GM13977 (cell line): ENCODE measurements at regions not wholly inside any gene's neighbourhood (a gene's known extent, or its start where the extent isn't known, plus 50 kb on each side); places are given as distances from the start of the nearest gene placed in this dataset.

Source experiments
- DNase-seq: peaks from one replicate; pipeline ENCODE4 v3.0.0; 2012; ENCODE audit warnings: low spot score
- in situ Hi-C: fragments of 300-500 bp; cut with MboI; formaldehyde crosslinking; loops from one replicate; pipeline ENCODE4 v1.12.0; 2022; ENCODE audit warnings: low sequenced_read_pairs, low pct_unique_long_range_greater_than_20kb, mixed read lengths, inconsistent platforms; ENCODE audit not compliant: unreplicated experiment
- TF ChIP-seq, protein P1 (sequence below): IDR thresholded peaks from 2 replicates; pipeline ENCODE4 v1.5.1; 2012; ENCODE audit warnings: mild to moderate bottlenecking, control low read depth; ENCODE audit not compliant: insufficient read depth; ENCODE audit errors: extremely low read depth, missing control alignments

DNA sequence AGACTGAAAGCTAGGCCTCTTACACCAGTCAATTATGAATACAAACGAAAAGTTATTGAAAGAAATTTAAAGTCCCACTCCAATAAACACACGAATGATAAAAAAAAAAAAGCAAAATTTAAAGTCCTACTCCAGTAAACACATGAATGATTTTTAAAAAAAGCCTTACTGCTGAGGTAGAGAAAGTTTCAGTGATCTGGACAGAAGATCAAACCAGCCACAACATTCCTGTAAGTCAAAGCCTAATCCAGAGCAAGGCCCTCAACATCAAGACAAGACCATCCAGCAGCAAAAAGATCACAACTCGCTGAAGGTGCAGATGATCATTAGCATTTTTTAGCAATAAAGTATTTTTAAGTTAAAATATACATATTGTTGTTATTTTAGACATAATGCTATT, 95.6 kb upstream of the LIPC start:
- in situ Hi-C loops: no loop called here
- TF ChIP-seq, protein P1, sequence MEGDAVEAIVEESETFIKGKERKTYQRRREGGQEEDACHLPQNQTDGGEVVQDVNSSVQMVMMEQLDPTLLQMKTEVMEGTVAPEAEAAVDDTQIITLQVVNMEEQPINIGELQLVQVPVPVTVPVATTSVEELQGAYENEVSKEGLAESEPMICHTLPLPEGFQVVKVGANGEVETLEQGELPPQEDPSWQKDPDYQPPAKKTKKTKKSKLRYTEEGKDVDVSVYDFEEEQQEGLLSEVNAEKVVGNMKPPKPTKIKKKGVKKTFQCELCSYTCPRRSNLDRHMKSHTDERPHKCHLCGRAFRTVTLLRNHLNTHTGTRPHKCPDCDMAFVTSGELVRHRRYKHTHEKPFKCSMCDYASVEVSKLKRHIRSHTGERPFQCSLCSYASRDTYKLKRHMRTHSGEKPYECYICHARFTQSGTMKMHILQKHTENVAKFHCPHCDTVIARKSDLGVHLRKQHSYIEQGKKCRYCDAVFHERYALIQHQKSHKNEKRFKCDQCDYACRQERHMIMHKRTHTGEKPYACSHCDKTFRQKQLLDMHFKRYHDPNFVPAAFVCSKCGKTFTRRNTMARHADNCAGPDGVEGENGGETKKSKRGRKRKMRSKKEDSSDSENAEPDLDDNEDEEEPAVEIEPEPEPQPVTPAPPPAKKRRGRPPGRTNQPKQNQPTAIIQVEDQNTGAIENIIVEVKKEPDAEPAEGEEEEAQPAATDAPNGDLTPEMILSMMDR: no peak
- no peak for DNase-seq

DNA sequence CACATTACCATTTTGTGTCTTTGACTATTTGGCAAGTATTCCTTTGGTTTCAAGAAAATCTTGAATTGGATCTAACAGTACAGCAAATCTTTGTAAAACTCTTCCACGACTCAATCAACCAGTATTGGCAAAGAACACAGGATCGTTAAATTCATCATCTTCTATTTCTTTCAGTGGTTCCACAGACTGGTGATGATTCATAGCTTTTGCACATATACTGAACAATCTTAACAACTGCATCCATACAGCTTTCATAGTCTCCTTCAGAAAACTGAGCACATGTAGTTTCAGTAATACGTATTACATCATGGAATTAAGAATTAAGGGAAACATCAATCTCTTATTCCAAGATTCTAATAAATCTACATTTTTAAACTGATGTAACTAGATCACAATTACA, 91.6 kb upstream of the LIPC start:
- TF ChIP-seq, protein P1: no peak
- in situ Hi-C loops: no loop called here
- no peak for DNase-seq

DNA sequence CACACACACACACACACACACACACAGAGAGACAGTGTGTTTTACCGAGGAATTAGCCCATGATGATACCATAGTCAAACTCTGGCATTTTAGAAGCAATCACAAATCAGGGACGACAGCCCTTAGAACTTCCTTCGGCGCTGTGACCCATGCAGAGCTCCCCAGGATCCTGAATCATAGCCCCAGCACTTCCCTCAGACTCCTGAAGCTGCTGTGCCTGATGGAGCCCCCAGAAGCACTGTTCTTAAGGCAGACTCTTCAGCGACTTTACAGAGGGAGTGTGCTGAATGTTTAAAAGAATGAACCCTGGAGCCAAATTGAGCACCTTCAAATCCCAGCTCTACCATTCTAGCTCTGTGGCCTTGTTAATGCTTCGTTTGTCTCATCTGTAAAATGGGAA, 89.3 kb upstream of the LIPC start:
- in situ Hi-C loops: no loop called here
- TF ChIP-seq, protein P1: no peak
- DNase-seq: no peak

DNA sequence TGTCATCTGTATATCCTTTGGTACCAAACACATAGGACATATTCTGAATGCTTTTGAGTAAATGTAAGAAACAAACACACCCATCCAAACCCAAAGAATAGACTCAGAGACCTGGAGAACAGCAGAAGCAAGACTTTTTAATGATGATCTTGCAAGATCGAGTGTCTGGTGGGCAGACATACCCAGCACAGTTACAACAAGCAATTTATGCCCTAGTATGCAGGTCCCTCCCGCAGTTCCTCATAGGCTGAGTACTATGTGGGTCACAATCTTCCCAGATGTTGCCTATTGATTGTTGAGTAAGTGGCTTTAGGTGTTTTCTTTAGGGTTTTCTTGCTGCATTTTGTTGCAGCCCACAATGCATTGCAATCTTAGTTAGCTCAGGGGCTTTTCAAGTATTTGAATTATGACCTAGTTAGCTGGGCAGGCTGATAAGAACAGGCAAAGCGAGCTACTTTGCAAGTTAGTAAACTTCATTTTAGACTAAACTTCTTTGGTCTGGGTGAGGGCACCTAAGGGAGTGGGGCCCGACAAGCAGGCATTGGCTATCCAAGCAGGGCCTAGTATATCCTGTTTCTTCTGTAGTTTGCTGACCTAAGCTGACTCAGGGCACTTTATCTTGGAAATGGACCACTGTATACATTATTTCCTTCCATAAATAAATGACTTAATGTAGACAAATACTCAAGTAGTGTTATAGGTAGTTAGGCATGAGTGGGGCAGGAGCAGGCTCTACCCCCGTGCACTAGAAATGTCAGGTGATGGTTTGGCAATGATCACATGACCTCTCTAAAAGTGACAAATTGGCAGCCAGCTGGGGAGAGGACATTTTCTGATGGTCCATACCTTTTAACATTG, 87.3 kb upstream of the LIPC start:
- DNase-seq: no peak

DNA sequence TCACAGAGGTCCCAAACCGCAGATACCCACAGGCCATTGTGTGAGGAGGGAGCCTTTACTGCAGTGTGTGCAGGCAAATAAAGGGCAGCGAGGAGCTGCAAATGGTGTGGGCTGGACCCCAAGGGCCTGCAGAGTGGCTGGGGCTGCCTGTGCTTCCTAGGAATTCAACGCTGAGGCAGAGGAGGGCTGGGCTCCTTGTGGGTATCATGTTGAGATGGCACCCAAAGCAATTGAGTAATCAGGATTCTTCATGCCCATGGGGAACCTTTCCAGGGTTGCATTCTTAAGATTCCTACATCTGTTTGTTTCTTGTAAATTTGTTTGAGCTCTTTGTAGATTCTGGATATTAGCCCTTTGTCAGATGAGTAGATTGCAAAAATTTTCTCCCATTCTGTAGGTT, 85.4 kb upstream of the LIPC start:
- TF ChIP-seq, protein P1: no peak
- no peak for DNase-seq

More for the DNA sequence above, 87.3 kb upstream of the LIPC start:
- TF ChIP-seq, protein P1: no peak
- in situ Hi-C loops: no loop called here

DNA sequence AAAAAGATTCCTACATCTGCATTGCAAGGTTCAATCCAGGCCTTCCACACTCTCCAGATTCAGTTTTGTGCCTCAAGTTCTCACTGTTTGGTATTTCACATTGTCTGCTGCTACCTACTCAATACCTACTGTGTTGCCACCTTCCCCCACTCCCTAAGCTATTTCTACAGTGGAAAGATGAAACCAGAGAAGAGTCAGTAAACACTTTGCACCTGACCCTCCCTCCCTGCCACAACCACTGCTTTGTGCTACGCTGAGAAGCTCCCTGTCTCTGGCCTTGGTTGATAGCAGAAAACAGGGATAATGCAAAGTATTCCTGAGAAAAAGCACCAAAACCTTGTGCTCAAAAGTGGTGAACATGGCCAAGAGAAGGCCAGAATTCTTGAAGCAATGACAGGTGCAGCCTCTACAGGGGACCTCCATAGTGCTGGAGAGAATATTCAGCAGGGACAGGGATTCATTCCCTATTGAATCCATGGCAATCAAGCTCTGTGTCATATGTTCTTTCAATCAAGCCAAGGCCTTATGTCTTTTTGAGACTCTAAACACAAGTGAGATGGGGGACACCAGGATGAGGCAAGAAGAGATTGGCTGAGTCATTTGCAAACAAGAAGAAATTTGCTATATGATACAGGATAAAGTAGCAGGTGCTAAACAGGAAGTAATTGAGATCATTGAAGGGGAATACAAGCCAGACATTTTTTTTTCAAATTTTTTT, 83.5 kb upstream of the LIPC start:
- no peak for DNase-seq
- TF ChIP-seq, protein P1: no peak
- in situ Hi-C loops: no loop called here

More for the DNA sequence above, 85.4 kb upstream of the LIPC start:
- in situ Hi-C loops: no loop called here
